Ovary (tissue), 7 donors: ENCODE measurements at regions not wholly inside any gene's neighbourhood (a gene's known extent, or its start where the extent isn't known, plus 50 kb on each side); places are given as distances from the start of the nearest gene placed in this dataset.

Experiments
- DNase-seq, 5 donors: peaks; one replicate each; pipeline ENCODE4 v3.0.0-alpha.2; 2019 to 2020
- H3K27ac ChIP-seq, 2 donors: fragments of 200-600 bp; one replicate each; pipeline versions ENCODE4 v1.5.1 to v1.8.0; 2019 to 2022
- H3K27me3 ChIP-seq: fragments of 200-600 bp; one replicate; pipeline ENCODE4 v1.8.0; 2022
- H3K36me3 ChIP-seq: fragments of 200-600 bp; sonication (generic); one replicate; pipeline ENCODE4 v1.5.1; 2019
- H3K4me1 ChIP-seq: one replicate; pipeline ENCODE4 v1.8.1; 2013; ENCODE audit warnings: mild to moderate bottlenecking, moderate library complexity; ENCODE audit not compliant: insufficient read depth
- H3K4me3 ChIP-seq: fragments of 200-600 bp; sonication (generic); one replicate; pipeline ENCODE4 v1.5.1; 2017
- H3K9me3 ChIP-seq, 2 donors: fragments of 200-600 bp in 1 of 2; sonication (generic) in 1 of 2; one replicate each; pipeline versions ENCODE4 v1.5.1 to v1.8.1; 2013 to 2019; ENCODE audit warnings: mild to moderate bottlenecking in 1 of 2, moderate library complexity in 1 of 2
- CTCF ChIP-seq, 3 donors: fragments of 450-650 bp in 2 of 3; fragments of 200-600 bp in 1 of 3; IDR thresholded peaks; one replicate each; pipeline versions ENCODE4 v1.5.1 to v1.8.0; 2016 to 2022; ENCODE audit warnings: antibody characterized with exemption in 3 of 3, mild to moderate bottlenecking in 1 of 3
- EP300 ChIP-seq: sonication (generic); formaldehyde crosslinking; IDR thresholded peaks from one replicate; pipeline ENCODE4 v1.6.1; 2017; ENCODE audit warnings: antibody characterized with exemption
- POLR2A ChIP-seq: fragments of 450-650 bp; IDR thresholded peaks from one replicate; pipeline ENCODE4 v1.6.1; 2017; ENCODE audit warnings: antibody characterized with exemption, mild to moderate bottlenecking, moderate library complexity
- WGBS, 3 donors: extraction: QIAGEN DNeasy Blood & Tissue Kit in 1 of 3; methylation state at CpG; one replicate each; pipeline versions ENCODE4 v1.1.5 to v1.1.7; 2013 to 2017; 5-methylcytosine and 5-hydroxymethylcytosine counted together
- intact Hi-C, 4 donors: fragments of 100-400 bp; cut with DNase I; formaldehyde crosslinking; loops; one replicate each; pipeline versions ENCODE4 v1.11.0 to v1.15.1; 2022 to 2023
- donor health status: DM: no; HTN: no; CAD: no; lungs with moderate emphysema.
- donor health status: DM: no; HTN: no; CAD: no.
- donor health status: Bipolar disorder and iron deficiency.
- donor health status: DM: no; HTN: no; CAD: no.
- donor health status: DM: yes; HTN: yes; CAD: no.

- H3K27me3 ChIP-seq: no peaks in the 10 kb centered on the region
- DNase-seq: no peak
- H3K4me1 ChIP-seq: no peaks in the 10 kb centered on the region
- no peak overlapping the region for H3K27ac ChIP-seq
- no peak for TF ChIP-seq CTCF (IDR thresholded peaks at IDR 0.05)
- no peak for TF ChIP-seq POLR2A
- TF ChIP-seq EP300: no peak
- intact Hi-C loops: loop anchor here in 1 of 4 donors (5.0 kb wide), 1 partner anchor 1955 kb away; no protein-coding TSS in a partner anchor
- H3K36me3 ChIP-seq: no peaks in the 10 kb centered on the region
- H3K9me3 ChIP-seq: no peaks in the 10 kb centered on the region
- H3K4me3 ChIP-seq: no peak overlapping the region
- WGBS, 3 donors: 56 to 59% (median 59%) methylated on average over 1 of the region's 1 CpG
These were observed 109.6 kb upstream of the NIPBL start for GRCh38 chr5:36766981-36767380.

- Histone ChIP-seq H3K27ac (no peak overlapping the region), H3K4me3 (no peak overlapping the region), H3K4me1 (no peaks in the 10 kb centered on the region), H3K27me3 (no peaks in the 10 kb centered on the region), H3K36me3 (no peaks in the 10 kb centered on the region), H3K9me3 (no peaks in the 10 kb centered on the region)
- WGBS, 3 donors: 70 to 78% (median 74%) methylated on average over 2 of the region's 2 CpGs
- no peak for DNase-seq
- TF ChIP-seq EP300 (no peak), CTCF (IDR thresholded peaks at IDR 0.05) (no peak), POLR2A (no peak)
- intact Hi-C loops: loop anchor here in 1 of 4 donors (5.0 kb wide), 1 partner anchor 1954 kb away; no protein-coding TSS in a partner anchor
These were observed 108.1 kb upstream of the NIPBL start for GRCh38 chr5:36768450-36768849.

GRCh38 chr5:36769129-36769770 is 107.3 kb upstream of the NIPBL start:
- Histone ChIP-seq H3K27ac (no peak overlapping the region), H3K4me3 (no peak overlapping the region), H3K4me1 (no peaks in the 10 kb centered on the region), H3K36me3 (no peaks in the 10 kb centered on the region), H3K27me3 (no peaks in the 10 kb centered on the region), H3K9me3 (no peaks in the 10 kb centered on the region)
- intact Hi-C loops: loop anchor here in 1 of 4 donors (5.0 kb wide), 1 partner anchor 1953 kb away; no protein-coding TSS in a partner anchor
- no peak for DNase-seq
- 30 to 51% (median 33%) methylated on average over 2 of the region's 2 CpGs for WGBS, 3 donors
- TF ChIP-seq CTCF (IDR thresholded peaks at IDR 0.05) (no peak), POLR2A (no peak), EP300 (no peak)

- no peak for DNase-seq
- no peaks in the 10 kb centered on the region for H3K9me3 ChIP-seq
- H3K27ac ChIP-seq: no peak overlapping the region
- H3K27me3 ChIP-seq: no peaks in the 10 kb centered on the region
- no peak overlapping the region for H3K4me3 ChIP-seq
- 87 to 89% (median 87%) methylated on average over 4 of the region's 4 CpGs for WGBS, 3 donors
- H3K36me3 ChIP-seq: no peaks in the 10 kb centered on the region
- TF ChIP-seq POLR2A (no peak), EP300 (no peak), CTCF (IDR thresholded peaks at IDR 0.05) (no peak)
- intact Hi-C loops: no loop called here
- no peaks in the 10 kb centered on the region for H3K4me1 ChIP-seq
These were observed 106.4 kb upstream of the NIPBL start for GRCh38 chr5:36770125-36770524.
